Neural crest cell (in vitro differentiated cells): ENCODE measurements at regions not wholly inside any gene's neighbourhood (a gene's known extent, or its start where the extent isn't known, plus 50 kb on each side); places are given as distances from the start of the nearest gene placed in this dataset.
A peak's percentile ranks its signal among the peaks of the same experiment; 100 is the strongest.

ENCODE experiments used
- DNase-seq: peaks from one replicate; pipeline ENCODE4 v3.0.0; 2021; ENCODE audit warnings: low read depth, mixed read lengths, low spot score
- H3K27ac Mint-ChIP-seq: one replicate; pipeline ENCODE4 v1.8.0; 2021; ENCODE audit warnings: mild to moderate bottlenecking, mixed read lengths; ENCODE audit not compliant: unreplicated experiment
- H3K27me3 Mint-ChIP-seq: 2 replicates; pipeline ENCODE4 v1.8.0; 2021; ENCODE audit warnings: low read depth, mild to moderate bottlenecking, mixed read lengths
- H3K36me3 Mint-ChIP-seq: 2 replicates; pipeline ENCODE4 v1.8.0; 2021; ENCODE audit warnings: low read depth, mild to moderate bottlenecking, mixed read lengths
- H3K4me1 Mint-ChIP-seq: 2 replicates; pipeline ENCODE4 v1.8.0; 2021; ENCODE audit warnings: mixed read lengths
- H3K4me3 Mint-ChIP-seq: one replicate; pipeline ENCODE4 v1.8.0; 2021; ENCODE audit warnings: mild to moderate bottlenecking, mixed read lengths
- H3K9me3 Mint-ChIP-seq: 2 replicates; pipeline ENCODE4 v1.8.0; 2021; ENCODE audit warnings: mixed read lengths
- TF ChIP-seq, protein P1 (sequence below): fragments of 200-600 bp; sonication (generic); conservative IDR thresholded peaks from 2 replicates; pipeline ENCODE4 v1.5.0; 2021; ENCODE audit warnings: antibody characterized with exemption, mild to moderate bottlenecking

DNA sequence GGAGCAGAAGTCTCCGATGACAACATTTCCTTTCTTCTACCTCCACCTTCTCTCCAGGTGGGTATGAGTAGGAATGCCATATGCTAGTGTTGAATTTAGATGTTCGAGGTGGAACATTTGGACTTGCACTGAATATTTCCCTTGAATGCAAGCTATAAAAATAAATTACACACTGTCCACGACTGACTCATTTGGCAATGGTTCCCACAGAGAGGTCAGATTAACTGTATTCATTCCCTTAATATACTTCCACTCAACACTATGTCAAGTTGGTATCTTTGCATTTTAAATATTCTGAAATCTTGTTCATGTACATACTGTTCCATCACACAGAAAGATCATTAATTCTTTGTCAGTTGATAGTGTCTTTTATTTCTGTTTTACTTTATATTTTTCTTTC lies 222.6 kb upstream of the PIK3R1 start:
- peaks cover 4% of the 10 kb centered on the region for H3K9me3 Mint-ChIP-seq
- peaks cover 13% of the 10 kb centered on the region for H3K4me1 Mint-ChIP-seq
- H3K4me3 Mint-ChIP-seq, result no peak overlapping the region
- no peaks in the 10 kb centered on the region for H3K27me3 Mint-ChIP-seq
- TF ChIP-seq, protein P1, sequence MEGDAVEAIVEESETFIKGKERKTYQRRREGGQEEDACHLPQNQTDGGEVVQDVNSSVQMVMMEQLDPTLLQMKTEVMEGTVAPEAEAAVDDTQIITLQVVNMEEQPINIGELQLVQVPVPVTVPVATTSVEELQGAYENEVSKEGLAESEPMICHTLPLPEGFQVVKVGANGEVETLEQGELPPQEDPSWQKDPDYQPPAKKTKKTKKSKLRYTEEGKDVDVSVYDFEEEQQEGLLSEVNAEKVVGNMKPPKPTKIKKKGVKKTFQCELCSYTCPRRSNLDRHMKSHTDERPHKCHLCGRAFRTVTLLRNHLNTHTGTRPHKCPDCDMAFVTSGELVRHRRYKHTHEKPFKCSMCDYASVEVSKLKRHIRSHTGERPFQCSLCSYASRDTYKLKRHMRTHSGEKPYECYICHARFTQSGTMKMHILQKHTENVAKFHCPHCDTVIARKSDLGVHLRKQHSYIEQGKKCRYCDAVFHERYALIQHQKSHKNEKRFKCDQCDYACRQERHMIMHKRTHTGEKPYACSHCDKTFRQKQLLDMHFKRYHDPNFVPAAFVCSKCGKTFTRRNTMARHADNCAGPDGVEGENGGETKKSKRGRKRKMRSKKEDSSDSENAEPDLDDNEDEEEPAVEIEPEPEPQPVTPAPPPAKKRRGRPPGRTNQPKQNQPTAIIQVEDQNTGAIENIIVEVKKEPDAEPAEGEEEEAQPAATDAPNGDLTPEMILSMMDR, result no peak
- H3K36me3 Mint-ChIP-seq, result no peaks in the 10 kb centered on the region
- DNase-seq, result no peak
- no peak overlapping the region for H3K27ac Mint-ChIP-seq

DNA sequence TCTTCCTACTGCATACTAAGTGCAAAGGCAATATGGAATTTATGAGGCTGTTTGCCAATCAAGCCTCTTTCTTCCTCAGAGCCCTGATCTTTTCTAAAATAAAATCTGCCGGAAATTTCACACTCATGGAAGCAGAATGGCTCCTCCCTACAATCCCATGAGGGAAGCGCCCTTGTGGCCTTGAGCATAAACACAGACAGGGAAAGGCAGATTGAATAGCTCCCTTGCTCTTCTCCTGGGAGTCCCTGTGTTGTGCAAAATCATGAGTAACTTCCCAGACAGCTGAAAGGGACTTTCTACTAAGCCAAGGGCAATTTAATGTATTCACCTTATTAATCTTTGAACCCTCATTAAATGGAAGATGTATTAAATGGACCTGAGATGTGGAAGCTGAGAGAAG lies 226.1 kb upstream of the PIK3R1 start:
- no peak overlapping the region for H3K4me3 Mint-ChIP-seq
- H3K27ac Mint-ChIP-seq, result no peak overlapping the region
- no peaks in the 10 kb centered on the region for H3K36me3 Mint-ChIP-seq
- H3K4me1 Mint-ChIP-seq, result peaks cover 31% of the 10 kb centered on the region
- H3K9me3 Mint-ChIP-seq, result peaks cover 4% of the 10 kb centered on the region
- no peaks in the 10 kb centered on the region for H3K27me3 Mint-ChIP-seq
- DNase-seq, result no peak
- TF ChIP-seq, protein P1, result no peak

DNA sequence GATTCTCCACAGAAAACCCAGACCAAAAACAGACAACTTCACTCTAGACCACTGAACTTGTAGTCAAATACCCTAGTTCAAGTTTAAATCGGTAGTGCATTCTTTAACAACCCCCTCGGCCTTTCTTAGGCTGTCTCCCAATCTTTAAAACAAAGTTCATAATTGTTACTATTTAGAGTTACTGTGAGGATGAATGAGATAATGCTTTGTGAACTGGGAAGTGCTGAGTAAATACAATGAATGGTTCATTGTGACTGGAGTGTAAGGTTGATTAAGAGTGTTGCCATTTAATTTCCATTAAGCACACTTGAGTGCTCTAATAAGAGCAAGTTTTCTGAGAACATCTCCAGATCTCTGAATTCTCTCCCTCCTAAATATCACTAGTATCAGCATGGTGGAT lies 228.8 kb upstream of the PIK3R1 start:
- Mint-ChIP-seq H3K4me1 (peaks cover 31% of the 10 kb centered on the region), H3K27me3 (no peaks in the 10 kb centered on the region)

DNA sequence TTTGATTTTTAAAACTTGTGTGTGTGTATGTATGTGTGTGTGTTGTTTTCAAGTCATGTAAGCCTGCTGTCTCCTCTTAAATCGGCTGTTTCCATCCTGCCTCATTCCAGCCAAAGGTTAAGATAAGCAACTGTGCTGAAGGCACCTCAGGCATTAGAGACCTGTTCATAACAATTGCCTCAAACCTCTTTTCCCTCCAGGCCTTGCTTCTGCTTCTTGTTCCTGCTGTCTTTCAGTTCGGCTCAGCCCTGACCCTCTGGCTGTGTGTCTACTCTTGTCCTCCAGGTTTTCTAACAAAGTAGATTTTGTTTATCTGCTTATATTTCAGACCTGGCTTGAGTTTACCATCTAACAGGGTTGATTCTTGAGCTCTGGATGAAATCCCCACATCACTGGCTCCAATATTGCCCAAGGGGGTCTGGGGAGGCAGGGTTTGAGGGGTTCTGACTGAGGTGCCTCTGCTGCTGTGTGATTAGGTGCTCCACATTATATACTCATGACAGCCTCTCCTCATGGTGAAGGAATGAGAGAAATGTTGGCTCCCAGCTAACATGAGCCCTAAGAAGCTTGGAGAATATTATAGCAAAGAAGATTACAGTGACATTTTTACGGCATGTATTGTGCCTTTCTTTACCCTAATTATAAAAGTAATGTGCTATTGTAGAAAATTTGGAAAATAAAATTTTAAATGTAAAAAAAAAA lies 229.7 kb upstream of the PIK3R1 start:
- DNase-seq, result no peak
- TF ChIP-seq, protein P1, result no peak
- Mint-ChIP-seq H3K9me3 (peaks cover 2% of the 10 kb centered on the region), H3K27me3 (no peaks in the 10 kb centered on the region), H3K4me1 (peaks cover 31% of the 10 kb centered on the region), H3K36me3 (no peaks in the 10 kb centered on the region), H3K4me3 (no peak overlapping the region), H3K27ac (peak overlapping the region; percentile 65)

More for the DNA sequence above, 228.8 kb upstream of the PIK3R1 start:
- Mint-ChIP-seq H3K27ac (peak overlapping the region; percentile 21), H3K36me3 (no peaks in the 10 kb centered on the region), H3K9me3 (peaks cover 2% of the 10 kb centered on the region), H3K4me3 (no peak overlapping the region)
- DNase-seq, result no peak
- TF ChIP-seq, protein P1, result no peak

DNA sequence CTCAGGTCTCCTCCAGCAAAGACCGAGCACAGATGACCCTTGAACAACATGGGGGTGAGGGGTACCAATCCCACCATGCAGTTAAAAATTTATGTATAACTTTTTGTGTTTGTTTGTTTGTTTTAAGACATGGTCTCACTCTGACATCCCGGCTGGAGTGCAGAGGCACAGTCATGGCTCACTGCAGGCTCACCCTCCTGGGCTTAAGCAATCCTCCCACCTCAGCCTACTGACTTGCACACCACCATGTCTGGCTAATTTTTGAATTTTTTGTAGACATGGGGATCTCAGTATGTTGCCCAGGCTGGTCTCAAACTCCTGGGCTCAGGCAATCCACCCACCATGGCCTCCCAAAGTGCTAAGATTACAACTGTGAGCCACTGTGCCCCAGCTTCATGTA lies 231.0 kb upstream of the PIK3R1 start:
- H3K4me1 Mint-ChIP-seq, result peaks cover 26% of the 10 kb centered on the region
- TF ChIP-seq, protein P1, result no peak
- DNase-seq, result no peak
- H3K36me3 Mint-ChIP-seq, result no peaks in the 10 kb centered on the region
- H3K27me3 Mint-ChIP-seq, result no peaks in the 10 kb centered on the region
- no peaks in the 10 kb centered on the region for H3K9me3 Mint-ChIP-seq
- no peak overlapping the region for H3K27ac Mint-ChIP-seq
- no peak overlapping the region for H3K4me3 Mint-ChIP-seq
